D721Med (cell line): ENCODE measurements at regions not wholly inside any gene's neighbourhood (a gene's known extent, or its start where the extent isn't known, plus 50 kb on each side); places are given as distances from the start of the nearest gene placed in this dataset.
A peak's percentile ranks its signal among the peaks of the same experiment; 100 is the strongest.
"Not testable (repeated sequence)": the region's sequence is repeated elsewhere in the genome, so short reads cannot be mapped to it uniquely, and the experiment has no call there.

Source experiments
- DNase-seq: peaks from one replicate; pipeline ENCODE4 v3.0.0; 2011; ENCODE audit warnings: low spot score; ENCODE audit not compliant: insufficient read length
- FAIRE-seq: peaks from 2 replicates; lab custom pipeline; 2011; peaks lifted over from hg19 to GRCh38; lab: Jason Lieb, UNC
- TF ChIP-seq, protein P1 (sequence below): IDR thresholded peaks from 2 replicates; pipeline ENCODE4 v1.5.1; 2012; ENCODE audit warnings: mild to moderate bottlenecking, control low read depth; ENCODE audit not compliant: insufficient read depth; ENCODE audit errors: missing control alignments

- FAIRE-seq, result peak; percentile 92
- TF ChIP-seq, protein P1, sequence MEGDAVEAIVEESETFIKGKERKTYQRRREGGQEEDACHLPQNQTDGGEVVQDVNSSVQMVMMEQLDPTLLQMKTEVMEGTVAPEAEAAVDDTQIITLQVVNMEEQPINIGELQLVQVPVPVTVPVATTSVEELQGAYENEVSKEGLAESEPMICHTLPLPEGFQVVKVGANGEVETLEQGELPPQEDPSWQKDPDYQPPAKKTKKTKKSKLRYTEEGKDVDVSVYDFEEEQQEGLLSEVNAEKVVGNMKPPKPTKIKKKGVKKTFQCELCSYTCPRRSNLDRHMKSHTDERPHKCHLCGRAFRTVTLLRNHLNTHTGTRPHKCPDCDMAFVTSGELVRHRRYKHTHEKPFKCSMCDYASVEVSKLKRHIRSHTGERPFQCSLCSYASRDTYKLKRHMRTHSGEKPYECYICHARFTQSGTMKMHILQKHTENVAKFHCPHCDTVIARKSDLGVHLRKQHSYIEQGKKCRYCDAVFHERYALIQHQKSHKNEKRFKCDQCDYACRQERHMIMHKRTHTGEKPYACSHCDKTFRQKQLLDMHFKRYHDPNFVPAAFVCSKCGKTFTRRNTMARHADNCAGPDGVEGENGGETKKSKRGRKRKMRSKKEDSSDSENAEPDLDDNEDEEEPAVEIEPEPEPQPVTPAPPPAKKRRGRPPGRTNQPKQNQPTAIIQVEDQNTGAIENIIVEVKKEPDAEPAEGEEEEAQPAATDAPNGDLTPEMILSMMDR, result no peak
- DNase-seq, result no peak
Measured at GRCh38 chrX:95733426-95733825, 951.2 kb upstream of the DIAPH2 start.

DNA sequence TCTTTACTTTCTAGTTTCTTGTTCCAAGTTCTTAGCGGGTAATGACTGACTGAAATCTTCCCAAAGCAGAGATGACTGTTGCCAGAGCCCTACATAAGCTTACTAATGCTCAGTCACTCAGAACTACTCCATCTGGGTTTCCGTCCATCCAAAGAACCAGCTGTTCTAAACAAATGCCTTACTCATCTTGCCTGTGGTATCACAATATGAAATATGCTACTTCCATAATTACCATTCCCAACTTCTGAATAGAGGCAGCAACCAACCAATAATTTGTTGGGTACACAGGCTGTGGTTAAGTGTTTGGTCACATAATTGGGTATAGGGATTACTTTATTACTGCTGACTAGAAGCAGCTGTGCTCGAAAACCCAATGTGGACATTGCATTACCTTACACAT lies 930.2 kb upstream of the DIAPH2 start:
- TF ChIP-seq, protein P1, result no peak
- DNase-seq (no peak), FAIRE-seq (no peak)

DNA sequence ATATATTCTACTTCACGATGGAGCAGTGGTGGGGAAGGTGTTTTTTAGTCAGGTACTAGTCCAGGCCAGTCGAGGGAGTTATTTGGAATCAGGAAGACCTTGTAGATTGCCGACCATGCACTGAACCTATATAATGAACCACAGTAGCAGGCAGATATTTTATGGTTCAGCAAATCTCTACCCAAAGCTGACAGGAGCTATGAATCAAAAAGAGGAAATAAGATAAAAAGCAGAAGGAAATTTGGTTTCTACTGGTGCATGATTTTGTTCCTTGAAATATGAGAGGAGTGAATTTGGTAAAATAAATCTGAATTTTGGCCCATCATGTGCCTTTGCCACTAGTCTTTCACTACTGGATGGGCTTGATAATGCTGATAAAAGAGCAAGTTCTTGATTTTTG lies 924.3 kb upstream of the DIAPH2 start:
- FAIRE-seq, result no peak

DNA sequence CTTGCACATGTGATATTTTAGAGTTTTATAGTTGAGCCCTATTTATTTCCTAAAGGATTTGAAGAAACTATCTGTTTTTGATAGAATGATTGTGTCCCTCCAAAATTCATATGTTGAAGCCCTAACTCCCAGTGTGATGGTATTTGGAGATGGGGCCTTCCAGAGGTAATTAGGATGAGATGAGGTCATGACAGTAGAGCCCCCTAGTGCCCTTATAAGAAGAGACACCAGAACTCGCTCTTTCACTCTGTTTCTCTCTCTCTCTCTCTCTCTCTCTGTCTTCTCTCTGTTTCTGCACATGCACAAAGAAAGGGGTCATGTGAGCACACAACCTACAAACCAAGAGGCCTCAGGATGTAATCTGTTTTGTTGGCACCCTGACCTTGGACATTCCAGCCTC lies 921.9 kb upstream of the DIAPH2 start:
- no peak for FAIRE-seq
- TF ChIP-seq, protein P1, result peak; percentile 29
- no peak for DNase-seq

More for the DNA sequence above, 924.3 kb upstream of the DIAPH2 start:
- no peak for DNase-seq
- TF ChIP-seq, protein P1, result no peak

DNA sequence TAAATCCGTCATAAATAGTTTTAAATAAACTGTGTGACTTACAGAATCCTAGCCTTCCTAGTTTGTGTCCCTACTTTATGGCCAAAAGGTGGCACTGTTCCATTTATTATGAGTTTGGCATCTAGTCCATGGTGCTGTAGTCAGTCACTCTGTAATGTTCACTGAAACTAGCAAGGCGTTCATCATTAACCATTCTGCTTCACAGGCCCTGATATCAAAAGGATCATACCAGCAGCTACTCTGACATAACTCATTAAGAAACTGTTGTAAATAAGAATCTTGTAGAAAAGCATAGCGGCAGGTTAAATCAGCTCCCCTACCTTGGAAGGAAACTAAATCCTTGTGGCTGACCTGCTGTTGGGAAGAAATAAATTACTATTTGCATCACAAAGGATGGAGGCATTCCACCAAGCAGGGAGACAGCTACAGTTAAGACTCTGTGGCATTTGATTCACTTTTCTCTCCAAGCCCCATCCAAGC lies 919.6 kb upstream of the DIAPH2 start:
- FAIRE-seq (peak; percentile 60), DNase-seq (peak; percentile 8)
- TF ChIP-seq, protein P1, result peak; percentile 52

GRCh38 chrX:95771198-95771597 lies 913.4 kb upstream of the DIAPH2 start:
- not testable (repeated sequence) for DNase-seq, FAIRE-seq

DNA sequence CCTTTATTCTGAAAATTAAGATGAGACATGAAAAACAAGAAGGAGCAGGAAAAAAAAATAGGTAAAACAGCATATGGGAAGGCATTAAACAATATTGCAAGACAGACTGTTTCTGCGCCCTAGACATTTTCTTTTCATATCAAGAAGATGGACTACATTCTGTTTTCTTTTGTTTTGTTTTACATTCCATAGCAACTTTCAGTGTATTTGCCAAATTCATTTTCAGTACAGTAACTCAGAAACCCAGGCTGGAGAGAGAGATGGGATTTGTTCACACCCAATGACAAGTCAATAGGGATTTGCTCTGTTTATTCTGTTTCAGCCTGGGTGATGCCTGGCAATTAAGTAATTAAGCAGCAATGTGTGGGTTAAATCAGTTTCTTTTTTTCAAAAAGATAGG lies 892.8 kb upstream of the DIAPH2 start:
- FAIRE-seq (no peak), DNase-seq (no peak)
- TF ChIP-seq, protein P1, result no peak

GRCh38 chrX:95797344-95797743 lies 887.3 kb upstream of the DIAPH2 start:
- TF ChIP-seq, protein P1, result no peak
- DNase-seq (no peak), FAIRE-seq (no peak)
